Memory B cell (primary cell): ENCODE measurements at regions not wholly inside any gene's neighbourhood (a gene's known extent, or its start where the extent isn't known, plus 50 kb on each side); places are given as distances from the start of the nearest gene placed in this dataset.
"Not testable (repeated sequence)": the region's sequence is repeated elsewhere in the genome, so short reads cannot be mapped to it uniquely, and the experiment has no call there.

Experiments used
- ATAC-seq: fragments of 150-1000 bp; cut with Tn5 transposase; 2 replicates; pipeline ENCODE4 v1.10.0; 2021; ENCODE audit warnings: low read depth, mild to moderate bottlenecking, moderate library complexity
- DNase-seq, 2 donors: peaks; one replicate each; pipeline ENCODE4 v3.0.0; 2022; ENCODE audit warnings: low spot score in 2 of 2
- H3K27ac Mint-ChIP-seq: one replicate; pipeline ENCODE4 v1.8.0; 2022; ENCODE audit warnings: mild to moderate bottlenecking, moderate library complexity, mixed read lengths
- H3K27me3 Mint-ChIP-seq: one replicate; pipeline ENCODE4 v1.8.0; 2022; ENCODE audit warnings: mixed read lengths
- H3K36me3 Mint-ChIP-seq: one replicate; pipeline ENCODE4 v1.8.0; 2022; ENCODE audit warnings: mild to moderate bottlenecking, mixed read lengths
- H3K4me1 Mint-ChIP-seq: one replicate; pipeline ENCODE4 v1.8.0; 2022; ENCODE audit warnings: mixed read lengths
- H3K4me3 Mint-ChIP-seq: one replicate; pipeline ENCODE4 v1.8.0; 2022; ENCODE audit warnings: mild to moderate bottlenecking, moderate library complexity, mixed read lengths
- H3K9me3 Mint-ChIP-seq: one replicate; pipeline ENCODE4 v1.8.0; 2022; ENCODE audit warnings: mixed read lengths

DNA sequence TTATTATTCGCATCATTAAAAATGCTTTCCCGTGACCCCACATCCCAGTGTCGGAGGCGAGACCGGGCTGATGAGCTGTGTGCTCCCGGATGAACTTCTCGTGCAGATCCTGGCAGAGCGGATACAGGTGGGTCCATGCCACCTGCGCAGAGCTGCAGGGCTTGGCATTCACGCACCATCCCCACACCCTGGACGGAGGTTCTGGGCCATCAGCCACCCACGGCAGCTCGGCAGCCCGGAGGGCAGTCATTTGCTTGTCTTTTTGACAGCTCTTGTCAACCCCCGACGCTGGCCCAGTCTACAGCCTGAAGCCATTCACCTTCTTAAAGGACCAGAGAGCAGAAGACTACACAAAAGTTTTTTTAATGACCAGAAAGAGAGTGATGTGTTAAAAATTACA is 166.7 kb upstream of the NBPF12 start:
- not testable (repeated sequence) for H3K36me3 Mint-ChIP-seq, H3K4me1 Mint-ChIP-seq, ATAC-seq, H3K27ac Mint-ChIP-seq, DNase-seq, H3K9me3 Mint-ChIP-seq, H3K27me3 Mint-ChIP-seq, H3K4me3 Mint-ChIP-seq

DNA sequence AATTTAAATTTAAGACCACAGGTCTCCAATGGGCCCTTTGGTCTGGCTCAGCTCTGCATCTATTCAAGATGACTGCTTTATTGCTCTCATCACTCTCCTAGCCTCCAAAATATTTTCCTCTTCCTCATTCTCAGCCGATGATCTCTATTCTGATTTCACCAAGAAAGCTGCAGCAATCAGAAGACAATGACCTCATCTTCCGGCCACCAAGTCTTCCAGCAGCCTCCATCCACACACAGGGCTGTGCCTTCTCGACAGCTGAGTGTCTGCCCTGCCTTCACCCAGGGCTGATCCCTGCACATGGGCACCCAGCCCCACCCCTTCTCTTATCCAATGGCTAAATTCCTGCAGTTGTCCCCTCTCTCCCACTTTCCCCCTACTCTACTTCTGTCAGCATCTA is 167.1 kb upstream of the NBPF12 start:
- H3K4me1 Mint-ChIP-seq, DNase-seq, H3K27me3 Mint-ChIP-seq, H3K4me3 Mint-ChIP-seq, H3K9me3 Mint-ChIP-seq, H3K36me3 Mint-ChIP-seq, ATAC-seq, H3K27ac Mint-ChIP-seq: not testable (repeated sequence)

DNA sequence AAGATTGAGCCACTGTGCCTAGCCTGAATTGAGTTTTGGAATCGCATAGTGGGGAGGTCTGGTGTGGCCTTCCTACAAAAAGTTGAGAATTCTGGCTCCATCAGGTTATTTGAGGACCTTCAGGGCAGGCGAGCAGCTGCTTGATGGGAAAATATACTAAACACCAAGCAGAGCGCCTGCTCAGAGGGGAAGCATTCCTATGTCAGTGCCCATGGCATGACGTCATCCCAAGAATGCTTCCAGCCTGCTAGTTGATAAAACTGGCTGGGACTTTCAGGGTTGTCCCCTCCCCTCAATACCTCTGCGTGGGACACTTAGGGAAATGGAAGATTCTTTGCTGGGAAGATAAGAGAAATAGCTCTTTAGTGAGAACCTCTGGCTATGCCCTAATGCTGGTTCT is 174.9 kb upstream of the NBPF12 start:
- H3K36me3 Mint-ChIP-seq, ATAC-seq, H3K4me3 Mint-ChIP-seq, H3K4me1 Mint-ChIP-seq, DNase-seq, H3K27me3 Mint-ChIP-seq, H3K27ac Mint-ChIP-seq, H3K9me3 Mint-ChIP-seq: not testable (repeated sequence)

DNA sequence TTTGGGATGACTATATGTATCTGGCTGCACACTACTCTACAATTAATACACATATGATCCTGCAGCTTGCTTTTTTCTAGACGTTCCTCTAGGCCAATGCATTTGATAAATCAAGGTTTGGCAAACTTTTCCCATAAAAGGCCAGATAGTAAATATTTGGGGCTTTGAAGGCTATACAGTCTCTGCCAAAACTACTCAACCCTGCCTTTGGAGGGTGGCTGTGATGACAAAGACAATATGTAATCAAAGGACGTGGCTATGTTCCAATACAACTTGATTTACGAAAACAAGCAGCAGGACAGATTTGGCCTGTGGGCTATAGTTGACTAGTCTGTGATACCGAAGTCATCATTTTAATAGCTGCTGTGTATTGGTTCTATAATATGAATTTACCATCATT is 181.3 kb upstream of the NBPF12 start:
- H3K27me3 Mint-ChIP-seq, H3K4me1 Mint-ChIP-seq, H3K4me3 Mint-ChIP-seq, H3K27ac Mint-ChIP-seq, ATAC-seq, DNase-seq, H3K9me3 Mint-ChIP-seq, H3K36me3 Mint-ChIP-seq: not testable (repeated sequence)

- H3K4me3 Mint-ChIP-seq, H3K27ac Mint-ChIP-seq, ATAC-seq, H3K36me3 Mint-ChIP-seq, DNase-seq, H3K9me3 Mint-ChIP-seq, H3K27me3 Mint-ChIP-seq, H3K4me1 Mint-ChIP-seq: not testable (repeated sequence)
These were observed 189.4 kb upstream of the NBPF12 start for GRCh38 chr1:146748686-146749085.

DNA sequence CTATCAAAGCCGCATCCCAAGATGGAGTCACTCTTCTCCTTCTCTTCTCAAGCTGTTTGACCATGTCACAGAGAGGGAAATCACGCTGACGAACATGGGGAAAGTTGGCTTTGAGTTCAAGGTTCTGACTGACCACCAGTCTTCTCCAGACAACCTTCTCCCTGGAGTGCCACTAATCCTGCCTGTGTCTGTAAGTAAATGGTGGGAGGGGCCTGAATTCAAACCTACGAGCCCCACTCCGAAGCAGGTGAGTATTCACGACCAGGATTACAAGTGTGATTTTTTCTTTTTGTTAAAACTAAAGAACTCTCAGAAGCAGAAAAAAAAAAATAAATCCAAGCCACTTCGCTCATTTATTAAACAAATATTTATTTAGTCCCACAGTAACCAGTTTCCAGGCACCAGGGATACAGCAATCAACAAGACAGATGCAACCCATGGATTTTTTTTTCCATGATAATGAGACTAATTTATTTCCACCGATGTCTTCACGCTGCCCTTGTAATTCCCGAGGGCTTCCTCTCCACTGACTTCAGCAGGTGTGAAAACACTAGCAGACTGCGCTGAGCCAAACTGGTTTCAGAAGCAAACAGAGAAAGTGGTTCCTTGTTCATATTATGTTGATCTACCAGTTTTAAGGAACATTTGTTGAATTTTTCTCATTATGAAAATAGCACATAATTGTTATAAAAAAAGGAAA is 206.0 kb upstream of the NBPF12 start:
- not testable (repeated sequence) for H3K9me3 Mint-ChIP-seq, H3K27ac Mint-ChIP-seq, H3K4me1 Mint-ChIP-seq, H3K27me3 Mint-ChIP-seq, DNase-seq, ATAC-seq, H3K4me3 Mint-ChIP-seq, H3K36me3 Mint-ChIP-seq

- not testable (repeated sequence) for H3K4me1 Mint-ChIP-seq, DNase-seq, H3K27ac Mint-ChIP-seq, H3K9me3 Mint-ChIP-seq, H3K27me3 Mint-ChIP-seq, H3K4me3 Mint-ChIP-seq, H3K36me3 Mint-ChIP-seq
- peak; percentile 82 for ATAC-seq
These were observed 208.3 kb upstream of the NBPF12 start for GRCh38 chr1:146729642-146730344.

DNA sequence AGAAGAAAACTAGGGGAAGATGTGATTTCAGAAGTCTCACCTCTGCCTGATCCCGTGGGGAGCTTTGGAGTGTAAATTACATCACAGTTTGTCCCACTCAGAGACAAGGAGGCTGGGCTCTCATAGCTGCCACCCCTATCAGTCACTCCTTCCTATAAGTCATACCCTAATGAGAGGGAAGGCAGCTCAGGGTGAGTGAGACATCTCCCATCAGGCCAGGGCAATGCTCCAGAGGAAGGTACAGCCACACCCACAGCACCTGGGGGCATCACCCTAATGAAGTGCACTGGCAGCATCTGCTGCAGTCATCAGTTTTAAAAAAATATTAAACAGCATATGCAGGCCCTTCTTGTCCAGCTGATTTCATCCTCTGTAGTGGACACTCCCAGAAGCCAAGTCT is 223.1 kb upstream of the NBPF12 start:
- not testable (repeated sequence) for H3K27me3 Mint-ChIP-seq, H3K27ac Mint-ChIP-seq, DNase-seq, H3K9me3 Mint-ChIP-seq, H3K4me3 Mint-ChIP-seq, ATAC-seq, H3K36me3 Mint-ChIP-seq, H3K4me1 Mint-ChIP-seq

- not testable (repeated sequence) for H3K27me3 Mint-ChIP-seq, ATAC-seq, H3K27ac Mint-ChIP-seq, H3K36me3 Mint-ChIP-seq, H3K9me3 Mint-ChIP-seq, H3K4me1 Mint-ChIP-seq, H3K4me3 Mint-ChIP-seq, DNase-seq
These were observed 227.1 kb upstream of the NBPF12 start for GRCh38 chr1:146710838-146711521.

GRCh38 chr1:146709302-146709701 is 228.8 kb upstream of the NBPF12 start:
- not testable (repeated sequence) for H3K4me3 Mint-ChIP-seq, H3K9me3 Mint-ChIP-seq, H3K27ac Mint-ChIP-seq, H3K4me1 Mint-ChIP-seq, H3K27me3 Mint-ChIP-seq, DNase-seq, H3K36me3 Mint-ChIP-seq, ATAC-seq

DNA sequence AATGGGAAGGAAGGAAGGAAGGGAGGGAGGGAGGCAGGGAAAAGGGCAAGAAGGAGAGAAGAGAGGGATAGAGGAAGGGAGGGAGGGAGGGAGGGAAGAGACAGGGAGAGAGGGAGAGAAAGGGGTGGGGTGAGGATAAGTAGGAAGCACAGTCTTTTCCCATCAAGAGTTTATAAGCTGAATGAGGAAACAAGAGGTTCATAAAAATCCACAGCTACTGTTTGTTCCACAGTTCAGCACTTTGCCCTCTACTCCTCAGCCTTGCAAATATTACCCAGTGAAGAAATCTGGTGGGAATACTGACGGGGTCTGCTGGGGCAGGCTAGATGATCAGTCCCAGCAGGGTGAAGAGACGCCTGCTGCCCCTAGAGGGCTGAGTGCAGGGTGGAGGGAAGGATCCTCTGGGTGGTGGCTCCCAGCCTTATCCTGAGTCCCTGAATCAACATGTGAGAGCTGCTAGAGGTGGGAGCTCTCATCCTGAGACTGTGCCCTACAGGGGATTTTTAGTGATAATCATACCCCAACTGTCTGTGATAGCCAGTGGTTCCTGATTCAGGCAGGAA is 233.9 kb upstream of the NBPF12 start:
- H3K4me1 Mint-ChIP-seq, DNase-seq: not testable (repeated sequence)

DNA sequence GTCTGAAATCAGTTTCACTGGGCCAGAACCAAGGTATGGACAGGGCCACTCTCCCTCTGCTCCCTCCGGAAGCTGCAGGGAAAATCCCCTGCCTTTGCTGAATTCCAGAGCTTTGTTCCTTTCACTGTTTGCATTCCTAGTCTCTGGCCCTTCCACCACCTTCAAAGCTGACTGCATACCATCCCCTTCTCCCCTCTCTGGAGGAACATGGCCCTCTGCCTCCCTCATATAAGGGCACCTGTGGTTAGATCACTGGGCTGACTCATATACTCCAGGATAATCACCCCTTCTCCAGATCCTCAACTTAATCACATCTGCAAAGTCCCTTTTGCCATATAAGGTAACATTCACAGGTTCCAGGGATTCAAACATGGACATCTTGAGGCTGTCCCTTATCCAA is 236.8 kb upstream of the NBPF12 start:
- not testable (repeated sequence) for H3K4me1 Mint-ChIP-seq, DNase-seq, H3K27ac Mint-ChIP-seq, H3K27me3 Mint-ChIP-seq, H3K9me3 Mint-ChIP-seq, H3K36me3 Mint-ChIP-seq, H3K4me3 Mint-ChIP-seq, ATAC-seq

More for the DNA sequence above, 233.9 kb upstream of the NBPF12 start:
- not testable (repeated sequence) for H3K4me3 Mint-ChIP-seq, H3K9me3 Mint-ChIP-seq, H3K27me3 Mint-ChIP-seq, H3K36me3 Mint-ChIP-seq, ATAC-seq, H3K27ac Mint-ChIP-seq

GRCh38 chr1:146695388-146695787 is 242.7 kb upstream of the NBPF12 start:
- H3K9me3 Mint-ChIP-seq, H3K27ac Mint-ChIP-seq, H3K4me1 Mint-ChIP-seq, H3K27me3 Mint-ChIP-seq, H3K4me3 Mint-ChIP-seq, H3K36me3 Mint-ChIP-seq, ATAC-seq, DNase-seq: not testable (repeated sequence)

DNA sequence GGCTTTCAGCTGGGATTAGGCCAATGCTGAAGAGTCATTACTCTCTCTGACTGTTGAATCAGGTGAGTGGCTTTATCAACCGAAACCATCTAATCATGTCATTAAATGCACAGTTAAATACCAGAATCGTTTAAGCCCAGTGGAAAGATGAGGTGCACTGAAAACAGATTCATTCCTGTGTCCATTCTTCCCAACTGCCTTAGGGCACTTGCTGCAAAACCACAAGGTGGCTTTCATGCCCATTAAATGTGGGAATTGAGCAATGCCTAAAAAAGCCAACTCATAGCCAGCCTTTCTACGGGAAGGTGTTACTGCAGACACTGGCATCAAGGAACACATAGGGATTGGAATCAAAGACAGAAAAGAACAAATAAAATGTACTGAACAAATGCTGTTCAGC is 246.3 kb upstream of the NBPF12 start:
- H3K4me1 Mint-ChIP-seq, H3K4me3 Mint-ChIP-seq, ATAC-seq, H3K9me3 Mint-ChIP-seq, H3K27me3 Mint-ChIP-seq, DNase-seq, H3K27ac Mint-ChIP-seq, H3K36me3 Mint-ChIP-seq: not testable (repeated sequence)
